ENCODE measurements at regions not wholly inside any gene's neighbourhood (a gene's known extent, or its start where the extent isn't known, plus 50 kb on each side); places are given as distances from the start of the nearest gene placed in this dataset.

- no peaks in the 10 kb centered on the region for H3K79me2 ChIP-seq (ENCODE audit: control insufficient read depth in 1 of 2, insufficient read depth in 2 of 2, low read length in 2 of 2)
- no peak overlapping the region for H2BK15ac ChIP-seq (ENCODE audit: low read length)
- no peak overlapping the region for H2BK12ac ChIP-seq (ENCODE audit: low read depth, low read length)
- H3K4me3 ChIP-seq (ENCODE audit: extremely low read depth in 1 of 4, insufficient read depth in 2 of 4, low read depth in 3 of 4, low read length in 4 of 4) = no peak overlapping the region
- H2BK5ac ChIP-seq (ENCODE audit: low read depth, low read length) = no peak overlapping the region
- H2AFZ ChIP-seq (ENCODE audit: low read length) = no peak overlapping the region
- no peak overlapping the region for H3K4ac ChIP-seq (replicated peaks; ENCODE audit: insufficient read length, low read depth, low read length)
- no peak overlapping the region for H3K56ac ChIP-seq (replicated peaks; ENCODE audit: insufficient read length, low read depth, low read length)
- CTCF ChIA-PET (ENCODE audit: partially characterized antibody) = interaction anchor here (1.5 to 2.4 kb wide), 2 partner anchors 314 to 395 kb away, joined by 4 to 6 read pairs; no protein-coding TSS in a partner anchor
- no peak overlapping the region for H4K8ac ChIP-seq (ENCODE audit: extremely low read depth, insufficient read depth, low read length)
- H3K14ac ChIP-seq (ENCODE audit: insufficient read length) = no peak overlapping the region
- H3K4me2 ChIP-seq (ENCODE audit: insufficient read depth in 1 of 2, low read depth in 2 of 2, low read length in 2 of 2) = no peak overlapping the region
- no peak overlapping the region for H3K27ac ChIP-seq (ENCODE audit: low read depth, low read length)
- H3K9ac ChIP-seq (replicated peaks in 1 of 4; ENCODE audit: extremely low read depth in 1 of 4, low read depth in 3 of 4, low read length in 3 of 4) = no peak overlapping the region
- H3K18ac ChIP-seq (ENCODE audit: extremely low read depth, low read length) = no peak overlapping the region
- H2BK120ac ChIP-seq (replicated peaks; ENCODE audit: low read depth, low read length) = no peak overlapping the region
- no peaks in the 10 kb centered on the region for H3K27me3 ChIP-seq (replicated peaks in 1 of 4; ENCODE audit: control insufficient read depth in 3 of 4, extremely low read depth in 1 of 4, insufficient read depth in 3 of 4, low read length in 3 of 4)
- no peak overlapping the region for H4K5ac ChIP-seq (ENCODE audit: insufficient read length, low read depth, low read length)
- H3K4me1 ChIP-seq (replicated peaks in 1 of 4; ENCODE audit: control insufficient read depth in 3 of 4, insufficient read depth in 4 of 4, low read length in 3 of 4) = peaks cover 0 to 4% (median 2%) of the 10 kb centered on the region in 4 experiments; a peak in 3 of 7 replicates
- no peaks in the 10 kb centered on the region for H3K36me3 ChIP-seq (ENCODE audit: control insufficient read depth in 2 of 4, insufficient read depth in 4 of 4, low read length in 3 of 4)
- no peak overlapping the region for H4K91ac ChIP-seq (replicated peaks; ENCODE audit: insufficient read length, low read length)
- H3K23me2 ChIP-seq (ENCODE audit: low read depth, low read length) = no peaks in the 10 kb centered on the region; the same call in 1 of the 2 replicates
- POLR2A ChIA-PET (ENCODE audit: partially characterized antibody) = interaction anchor here (1.3 kb wide), 1 partner anchor 9 kb away, joined by 3 read pairs; no protein-coding TSS in a partner anchor
- no peak overlapping the region for H2BK20ac ChIP-seq (ENCODE audit: low read length)
- DNase-seq (ENCODE audit: low read depth in 1 of 2, low spot score in 2 of 2) (no peak), FAIRE-seq (no peak)
- no peak overlapping the region for H2AK5ac ChIP-seq (ENCODE audit: low read depth, low read length)
- WGBS, 2 experiments (ENCODE audit: extremely low coverage in 1 of 2, insufficient coverage in 1 of 2, insufficient read length in 1 of 2, insufficient replicate concordance in 2 of 2, low coverage in 1 of 2, low lambda C conversion rate in 2 of 2, missing lambda C conversion rate in 1 of 2) = 84% methylated on average over 5 of the region's 5 CpGs; no CpG with 5 or more reads in 1 of the 2 experiments
- H3K23ac ChIP-seq (ENCODE audit: insufficient read length) = no peak overlapping the region
- H3K9me3 ChIP-seq (ENCODE audit: insufficient read depth in 2 of 2, low read depth in 1 of 2, low read length in 1 of 2) = no peaks in the 10 kb centered on the region
- no peaks in the 10 kb centered on the region for H3K79me1 ChIP-seq (ENCODE audit: low read depth, low read length)
- H4K20me1 ChIP-seq (replicated peaks in 1 of 2; ENCODE audit: control insufficient read depth in 1 of 2, insufficient read depth in 2 of 2, low read length in 2 of 2) = no peaks in the 10 kb centered on the region
- TF ChIP-seq CREB1 (IDR thresholded peaks at IDR 0.05) (no peak), TCF12 (IDR thresholded peaks at IDR 0.05; ENCODE audit: low read depth, low read length) (no peak), EGR1 (IDR thresholded peaks at IDR 0.05; ENCODE audit: borderline replicate concordance, low read depth, low read length) (no peak), KDM5A (IDR thresholded peaks at IDR 0.05; ENCODE audit: low read length) (no peak), ATF3 (IDR thresholded peaks at IDR 0.05; ENCODE audit: insufficient read depth, low read depth, low read length) (no peak), GTF2F1 (IDR thresholded peaks at IDR 0.05; ENCODE audit: borderline replicate concordance, low read depth, low read length) (no peak), BRCA1 (IDR thresholded peaks at IDR 0.05; ENCODE audit: low read depth, low read length) (no peak), CTCF (IDR thresholded peaks at IDR 0.05; ENCODE audit: control extremely low read depth in 1 of 3, insufficient read depth in 1 of 3, low read depth in 1 of 3, low read length in 3 of 3) (no peak), CBX8 (IDR thresholded peaks at IDR 0.05; ENCODE audit: borderline replicate concordance, low read depth, low read length) (no peak), RBBP5 (IDR thresholded peaks at IDR 0.05; ENCODE audit: borderline replicate concordance, low read depth, low read length) (no peak), USF2 (IDR thresholded peaks at IDR 0.05; ENCODE audit: low read length) (no peak)
Measured at GRCh38 chr3:72270730-72271129, 485.8 kb upstream of the PROK2 start.

All from H1 (cell line).